G401 (cell line): ENCODE measurements at regions not wholly inside any gene's neighbourhood (a gene's known extent, or its start where the extent isn't known, plus 50 kb on each side); places are given as distances from the start of the nearest gene placed in this dataset.

ENCODE experiments used
- DNase-seq: peaks from one replicate; pipeline ENCODE4 v3.0.0-alpha.2; 2015; ENCODE audit warnings: low spot score
- in situ Hi-C: cut with HindIII; loops from 2 replicates; pipeline ENCODE4 v1.10.0; 2016; ENCODE audit warnings: low sequenced_read_pairs, mixed read lengths

DNA sequence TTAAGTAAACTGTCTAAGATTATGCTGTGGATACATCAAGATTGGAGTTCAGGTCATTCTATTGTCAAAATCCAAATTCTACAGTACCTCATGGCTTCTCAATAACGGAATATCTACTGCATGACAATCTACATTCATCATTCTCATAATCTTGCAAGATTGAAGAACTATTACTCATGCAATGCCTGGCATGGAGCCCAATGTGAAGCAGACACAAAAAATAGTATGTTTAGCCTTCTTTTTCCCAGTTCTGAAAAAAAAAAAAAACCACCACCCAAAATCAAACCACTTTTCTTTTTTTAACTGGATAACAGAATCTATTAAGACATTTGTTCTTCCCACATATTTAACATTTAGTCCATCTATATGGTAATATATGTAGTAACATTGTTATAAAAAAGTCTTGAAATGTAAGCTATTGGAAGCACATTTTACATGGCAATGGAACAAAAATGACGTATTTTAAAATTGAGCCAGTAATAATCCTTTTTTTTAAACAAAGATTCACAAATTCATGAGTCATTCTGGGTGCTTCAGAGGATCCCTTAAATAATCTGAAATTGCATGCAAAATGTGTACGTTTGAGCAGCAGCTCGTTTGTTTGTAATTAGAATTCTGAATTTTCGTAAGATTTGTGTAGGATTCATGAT lies 232.2 kb upstream of the FMR1 start:
- no peak for DNase-seq

DNA sequence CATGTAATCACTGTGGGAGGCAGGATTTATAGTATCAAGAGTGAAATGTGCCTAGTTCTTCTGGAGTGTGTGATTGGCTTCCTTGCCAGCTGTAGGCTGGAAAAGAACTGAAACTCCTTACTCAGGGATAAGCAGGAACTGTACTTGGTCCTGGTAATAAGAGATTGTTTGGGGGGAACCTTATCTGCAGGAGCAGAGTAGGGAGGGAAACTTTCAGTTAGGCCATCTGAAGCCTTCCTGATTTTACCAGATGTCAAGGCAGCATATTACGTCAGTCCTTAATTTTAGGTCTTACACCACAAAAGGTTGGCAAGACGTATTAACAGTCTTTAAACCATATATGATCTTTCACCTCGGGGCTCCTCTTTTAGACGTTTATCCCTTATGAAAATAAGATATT lies 231.5 kb upstream of the FMR1 start:
- DNase-seq: no peak
- in situ Hi-C loops: no loop called here

More for the DNA sequence above, 232.2 kb upstream of the FMR1 start:
- in situ Hi-C loops: no loop called here

DNA sequence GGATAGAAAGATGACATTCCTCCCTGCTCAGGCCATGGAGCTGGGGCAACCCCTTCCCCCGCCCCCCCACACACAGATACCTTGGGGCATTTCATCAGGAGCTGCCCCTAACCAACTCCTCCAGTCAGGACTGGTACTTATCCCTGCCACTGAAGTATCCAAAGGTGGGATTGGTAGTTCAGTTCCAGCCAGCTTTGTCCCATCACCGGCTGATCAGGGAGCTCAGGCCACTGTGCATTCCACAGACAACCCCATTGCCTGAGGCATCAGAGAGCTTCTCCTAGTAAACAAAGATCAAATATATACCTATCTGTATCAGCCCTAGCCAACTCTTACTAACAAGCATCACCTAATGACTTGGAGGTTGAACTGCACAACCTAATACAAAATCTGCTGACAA lies 218.2 kb upstream of the FMR1 start:
- in situ Hi-C loops: no loop called here
- DNase-seq: no peak

DNA sequence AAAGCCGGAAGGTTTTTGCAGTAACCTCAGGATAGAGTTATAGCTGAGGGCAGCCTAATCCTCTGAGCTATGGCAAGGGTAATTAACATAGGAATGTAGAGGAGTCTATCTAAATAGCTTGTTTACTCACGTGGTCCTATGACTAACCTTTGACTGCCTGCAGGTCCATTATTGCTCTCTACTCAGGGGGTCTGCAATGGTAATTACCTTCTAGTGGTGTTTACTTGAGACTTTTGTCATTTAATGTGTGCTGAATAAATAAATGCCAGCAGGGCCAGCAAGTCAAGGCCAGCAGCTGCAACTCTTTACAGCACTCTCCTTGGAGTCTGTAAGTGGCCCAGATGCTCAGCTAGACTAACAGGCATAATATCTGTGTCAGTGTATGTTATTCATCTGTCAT lies 212.7 kb upstream of the FMR1 start:
- in situ Hi-C loops: no loop called here

DNA sequence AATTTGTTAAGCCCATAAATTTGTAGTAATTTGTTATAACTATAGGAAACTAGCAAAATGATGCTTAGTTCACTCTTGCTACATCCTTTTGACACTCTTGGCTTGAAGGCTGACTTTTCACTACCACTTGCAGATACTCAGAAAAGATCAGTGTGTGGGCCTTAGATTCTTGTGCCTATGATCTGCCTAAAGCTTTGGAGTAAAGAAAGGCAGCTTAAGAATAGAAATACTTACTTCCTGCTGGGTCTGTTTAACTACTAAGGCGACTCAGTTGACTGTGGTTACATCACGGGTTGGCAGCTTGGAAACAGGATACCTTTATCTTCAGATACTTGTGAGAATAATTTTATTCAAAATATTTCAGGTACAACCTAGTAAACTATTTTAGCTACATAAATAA lies 201.4 kb upstream of the FMR1 start:
- DNase-seq: no peak
- in situ Hi-C loops: no loop called here

More for the DNA sequence above, 212.7 kb upstream of the FMR1 start:
- no peak for DNase-seq

DNA sequence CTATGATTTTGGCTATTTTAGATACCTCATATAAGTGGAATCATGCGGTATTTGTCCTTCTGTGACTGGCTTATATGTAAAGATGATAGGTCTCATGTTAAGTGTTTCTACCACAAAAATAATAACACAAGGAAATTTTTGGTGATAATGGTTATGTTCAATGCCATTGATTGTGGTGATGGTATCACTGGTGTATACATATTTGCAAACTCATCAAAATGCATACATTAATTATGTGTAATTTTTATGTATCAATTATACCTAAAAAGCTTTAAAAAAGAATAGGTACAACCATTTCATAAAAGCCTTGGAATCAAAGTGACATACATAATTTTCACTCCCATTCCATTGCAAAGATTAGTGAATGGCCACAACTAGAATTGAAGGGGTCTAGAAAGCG lies 178.3 kb upstream of the FMR1 start:
- DNase-seq: no peak
- in situ Hi-C loops: no loop called here

DNA sequence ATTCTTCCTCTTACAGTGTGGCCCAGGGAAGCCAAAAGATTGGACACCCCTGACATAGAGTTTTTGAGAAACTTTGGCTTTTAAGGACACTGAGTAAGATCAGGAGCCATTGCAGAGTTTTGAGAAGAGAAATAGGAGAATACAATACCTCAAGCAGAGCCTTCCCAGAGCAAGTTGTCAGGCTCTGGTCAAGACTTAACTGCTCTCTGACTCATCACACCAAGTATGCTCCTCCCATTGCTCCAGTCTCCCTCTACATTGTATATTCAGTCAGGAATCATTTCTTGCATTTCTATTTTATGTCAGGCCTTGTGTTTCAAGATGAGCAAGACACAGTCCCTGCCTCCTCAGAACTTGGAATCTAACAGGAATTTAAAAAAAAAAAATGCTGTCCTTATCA lies 176.4 kb upstream of the FMR1 start:
- no peak for DNase-seq
- in situ Hi-C loops: no loop called here

DNA sequence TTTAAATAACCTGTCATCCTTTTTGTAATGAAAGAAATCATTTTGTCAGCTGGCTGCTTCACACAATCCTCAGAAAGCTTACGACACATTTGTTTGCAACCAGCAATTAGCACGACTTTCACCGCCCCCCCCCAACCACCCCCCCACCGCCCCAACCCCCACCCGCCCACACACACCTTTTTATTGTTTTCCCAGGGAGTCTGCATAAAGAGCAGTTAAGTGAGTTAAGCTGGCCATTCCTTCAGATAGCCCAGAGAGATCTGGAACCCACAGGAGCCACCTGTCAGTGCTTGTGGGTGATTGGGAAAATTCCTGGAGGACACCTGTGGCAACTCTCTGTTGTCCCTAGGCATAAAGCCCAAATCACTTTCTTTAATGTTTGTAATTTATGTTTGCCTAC lies 175.7 kb upstream of the FMR1 start:
- no peak for DNase-seq
- in situ Hi-C loops: no loop called here

DNA sequence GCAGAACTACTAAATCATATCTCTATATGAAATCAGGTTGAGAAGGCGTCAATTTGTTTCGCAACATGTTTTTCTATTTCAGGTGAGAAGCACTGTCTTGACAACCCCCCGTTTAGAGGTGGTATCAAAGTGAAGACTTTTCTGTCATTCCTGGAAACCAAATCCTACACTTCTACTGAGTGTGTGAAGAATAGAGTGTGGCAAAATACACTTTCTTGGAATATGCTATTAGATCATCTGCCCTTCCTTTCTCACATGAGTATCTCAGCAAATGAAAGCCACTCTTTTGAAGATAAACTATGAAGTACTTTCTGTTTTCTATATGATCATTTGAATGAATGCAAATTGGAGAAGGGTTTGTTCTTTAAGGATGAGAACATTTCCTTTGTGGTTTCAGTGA lies 174.0 kb upstream of the FMR1 start:
- DNase-seq: no peak
- in situ Hi-C loops: no loop called here

DNA sequence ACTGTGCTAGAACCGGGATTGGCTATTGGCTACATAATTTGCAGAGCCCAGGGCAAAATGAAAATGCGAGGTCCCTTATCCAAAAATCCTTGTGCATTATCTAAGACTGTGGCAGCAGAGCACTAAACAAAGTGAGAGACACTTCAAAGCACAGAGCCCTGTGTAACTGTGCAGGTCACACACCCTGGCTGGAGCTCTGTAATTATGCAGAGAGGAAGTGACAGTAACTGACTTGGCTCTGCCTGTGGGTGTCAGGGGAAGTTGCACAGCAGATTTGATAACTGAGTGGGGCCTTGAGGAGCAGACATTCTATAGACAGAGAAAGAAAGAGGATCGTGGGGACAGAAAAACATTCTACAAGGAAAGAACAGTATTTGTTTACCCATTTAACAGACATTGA lies 173.5 kb upstream of the FMR1 start:
- in situ Hi-C loops: no loop called here
- DNase-seq: no peak

DNA sequence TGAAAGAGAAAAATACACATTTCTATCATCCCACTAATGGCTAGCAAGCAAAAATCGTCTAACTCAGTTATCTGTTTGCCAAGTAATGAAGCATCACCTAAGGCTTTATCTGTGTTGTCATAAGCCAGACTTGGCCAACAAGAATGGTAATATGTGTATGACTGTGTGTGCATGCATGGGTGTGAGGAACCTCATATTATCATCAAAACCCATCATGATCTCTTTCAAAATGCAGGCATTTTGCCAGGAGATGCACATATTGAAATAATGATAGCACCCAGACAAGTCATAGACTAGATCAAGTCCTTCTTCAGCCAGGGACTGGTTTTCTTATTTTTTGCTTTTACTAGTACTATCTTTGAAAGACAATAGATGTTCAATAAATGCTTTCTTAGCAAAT lies 172.5 kb upstream of the FMR1 start:
- DNase-seq: no peak
- in situ Hi-C loops: no loop called here

DNA sequence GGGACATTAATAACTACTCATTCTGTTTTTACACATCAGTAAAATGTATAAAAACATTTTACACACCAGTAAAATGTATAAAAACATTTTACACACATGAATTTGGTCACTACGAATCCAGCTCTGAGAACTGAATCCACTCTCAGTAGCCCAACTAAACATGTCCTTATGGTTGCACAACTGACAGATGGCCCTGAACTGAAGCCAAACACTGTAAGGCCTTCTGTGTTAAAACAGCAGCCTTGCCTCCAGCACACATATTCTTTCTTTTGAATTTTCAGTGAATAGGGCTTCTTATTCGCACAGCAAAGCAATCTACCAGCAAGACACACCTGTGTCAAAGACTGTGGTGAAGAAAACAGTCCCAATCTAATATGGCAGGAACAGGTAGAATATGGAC lies 169.9 kb upstream of the FMR1 start:
- in situ Hi-C loops: no loop called here
- DNase-seq: peak; percentile 84

DNA sequence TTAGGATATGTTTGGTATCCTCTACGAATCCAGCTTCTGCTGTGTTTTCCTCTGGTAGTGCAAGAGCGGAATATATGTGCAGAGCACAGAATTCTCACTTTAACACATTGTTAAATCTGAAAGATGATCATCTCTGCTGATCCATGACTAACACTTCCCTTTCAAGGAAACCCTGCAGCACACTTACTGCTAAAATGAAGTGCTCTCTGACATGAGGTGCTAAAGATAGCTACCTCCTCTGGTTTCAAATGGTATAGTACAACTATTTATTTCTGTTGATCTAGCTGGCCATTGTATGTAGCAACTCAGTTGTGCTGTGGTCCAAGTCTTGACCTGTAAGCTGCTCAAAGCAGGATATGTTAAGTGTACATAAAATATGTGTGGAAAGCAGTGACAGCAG lies 162.4 kb upstream of the FMR1 start:
- in situ Hi-C loops: no loop called here

DNA sequence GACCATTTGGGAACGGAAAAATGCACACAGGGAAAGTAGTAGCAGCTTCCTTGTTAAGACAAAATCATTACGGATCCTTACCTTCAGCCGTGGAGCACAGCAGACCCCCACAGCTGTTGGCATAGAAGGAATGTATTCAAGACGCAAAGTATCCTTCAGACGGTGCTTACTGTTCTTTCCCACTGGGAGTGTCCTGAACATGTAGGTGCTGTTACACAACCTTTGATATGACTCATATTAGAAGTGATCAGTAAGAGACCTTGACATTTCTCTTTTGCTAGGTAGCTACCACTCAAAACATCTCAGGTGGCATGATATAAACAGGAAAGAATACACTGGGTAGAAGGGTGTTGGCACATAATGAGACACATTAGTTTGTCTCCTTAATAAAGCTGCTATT lies 154.0 kb upstream of the FMR1 start:
- in situ Hi-C loops: no loop called here

More for the DNA sequence above, 162.4 kb upstream of the FMR1 start:
- no peak for DNase-seq

DNA sequence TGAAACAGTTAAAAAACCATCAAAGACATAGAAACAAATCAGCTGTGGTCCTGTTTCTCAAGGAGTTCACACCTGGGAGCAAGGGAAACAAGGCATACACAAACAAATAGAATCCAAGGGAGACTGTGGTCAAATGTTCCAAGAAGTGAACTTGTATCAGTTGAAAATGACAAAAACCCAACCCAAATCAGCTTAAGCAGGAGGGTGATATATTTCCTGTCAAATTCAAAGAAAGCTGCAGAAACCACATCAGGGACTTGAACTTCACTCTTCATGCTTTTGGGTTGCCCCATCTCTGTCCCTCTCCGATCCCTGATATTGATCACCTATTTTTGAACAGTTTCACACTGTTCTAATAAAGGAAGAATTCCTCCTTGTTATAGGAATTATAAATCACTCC lies 148.6 kb upstream of the FMR1 start:
- DNase-seq: no peak
- in situ Hi-C loops: no loop called here

More for the DNA sequence above, 154.0 kb upstream of the FMR1 start:
- no peak for DNase-seq

DNA sequence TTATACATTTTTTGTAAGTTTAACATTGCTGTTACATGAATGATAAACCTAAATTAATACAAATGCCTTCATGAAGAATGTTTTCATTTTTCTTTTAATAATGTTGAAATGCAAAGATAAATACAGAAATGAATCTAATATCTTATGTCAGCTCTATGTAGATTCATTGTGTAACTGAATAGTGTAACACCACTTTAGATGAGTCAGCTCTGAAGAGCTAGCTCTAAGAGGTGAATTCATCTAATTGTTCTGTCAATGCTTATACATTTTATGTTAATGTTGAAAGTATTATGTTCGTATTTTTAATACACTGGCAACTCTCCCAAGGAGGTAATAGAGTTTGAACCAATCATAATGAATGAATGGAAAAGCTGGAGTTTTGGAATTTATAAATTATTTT lies 146.9 kb upstream of the FMR1 start:
- in situ Hi-C loops: no loop called here
- no peak for DNase-seq

DNA sequence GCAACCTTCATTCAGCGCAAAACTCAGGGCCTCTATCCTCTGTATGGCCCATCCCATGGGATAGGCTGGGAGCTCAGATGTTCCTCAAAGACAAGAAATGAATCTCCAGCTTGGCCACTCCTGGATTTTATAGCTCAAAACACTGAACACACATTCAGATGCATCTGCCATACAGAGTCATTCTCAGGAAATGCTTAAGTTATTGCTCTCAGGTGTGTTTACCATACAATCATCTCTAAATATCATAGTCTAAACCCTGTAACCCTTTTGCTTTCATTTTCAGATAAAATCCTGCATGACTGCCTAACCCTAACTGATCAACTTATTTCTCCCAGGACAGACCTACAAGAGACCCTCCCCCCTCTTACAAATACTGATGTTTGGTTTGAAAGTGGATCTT lies 140.9 kb upstream of the FMR1 start:
- in situ Hi-C loops: no loop called here
- no peak for DNase-seq

DNA sequence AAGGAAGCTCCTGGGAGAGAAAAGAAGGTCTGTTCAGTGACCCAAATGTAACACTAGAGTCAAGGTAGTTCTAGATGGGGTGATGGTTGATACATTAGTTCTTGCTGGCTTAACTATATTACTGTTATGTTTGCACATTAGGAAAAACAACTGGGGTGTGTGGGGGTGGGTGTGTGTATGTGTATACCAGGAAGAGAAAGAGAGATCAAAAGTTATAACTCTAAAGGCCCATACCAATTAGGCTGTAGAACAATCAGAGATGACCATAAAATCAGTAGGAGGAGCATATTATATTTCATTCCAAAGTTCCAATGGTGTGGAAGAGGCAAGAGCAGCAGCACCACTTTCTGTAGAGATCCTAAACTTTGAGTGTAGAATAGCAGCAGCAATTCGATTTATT lies 134.7 kb upstream of the FMR1 start:
- DNase-seq: no peak
- in situ Hi-C loops: no loop called here

DNA sequence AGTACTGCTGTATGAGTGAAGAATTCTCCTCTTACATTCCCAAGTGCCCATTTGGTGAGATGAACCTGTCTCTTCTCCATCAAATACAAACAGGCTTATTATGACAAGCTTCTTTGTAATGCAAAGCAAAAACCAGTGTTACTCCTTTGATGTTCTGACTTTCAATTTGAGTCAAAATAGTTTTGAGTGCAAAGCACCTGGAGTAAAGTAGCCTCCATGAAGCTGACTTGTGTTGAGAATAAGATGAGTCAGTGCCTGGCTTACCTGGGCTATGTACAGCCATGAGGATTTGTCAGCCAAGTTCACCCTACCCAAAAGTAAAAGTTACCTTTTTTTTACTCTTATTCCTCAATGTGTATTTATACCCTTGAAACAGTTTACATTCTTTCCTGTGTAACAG lies 132.5 kb upstream of the FMR1 start:
- in situ Hi-C loops: no loop called here
- no peak for DNase-seq

DNA sequence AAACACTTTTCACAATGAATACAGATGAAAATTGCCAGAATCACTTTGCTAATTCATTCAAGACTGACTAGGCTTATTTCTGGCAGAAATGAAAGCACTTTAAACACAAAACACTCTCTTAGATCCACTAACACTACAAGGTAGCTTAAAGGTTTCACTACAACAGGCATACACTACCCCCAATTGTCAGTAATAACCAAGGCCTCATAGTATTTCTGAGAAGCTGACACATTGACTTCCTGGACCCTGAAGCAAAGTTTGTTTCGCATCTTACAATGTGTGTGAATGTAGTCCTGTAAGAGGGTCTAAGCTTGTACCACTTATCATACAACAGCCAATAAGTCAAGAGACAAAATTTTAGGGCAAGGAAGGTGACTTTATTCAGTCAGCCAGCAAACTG lies 129.9 kb upstream of the FMR1 start:
- DNase-seq: no peak
- in situ Hi-C loops: no loop called here

DNA sequence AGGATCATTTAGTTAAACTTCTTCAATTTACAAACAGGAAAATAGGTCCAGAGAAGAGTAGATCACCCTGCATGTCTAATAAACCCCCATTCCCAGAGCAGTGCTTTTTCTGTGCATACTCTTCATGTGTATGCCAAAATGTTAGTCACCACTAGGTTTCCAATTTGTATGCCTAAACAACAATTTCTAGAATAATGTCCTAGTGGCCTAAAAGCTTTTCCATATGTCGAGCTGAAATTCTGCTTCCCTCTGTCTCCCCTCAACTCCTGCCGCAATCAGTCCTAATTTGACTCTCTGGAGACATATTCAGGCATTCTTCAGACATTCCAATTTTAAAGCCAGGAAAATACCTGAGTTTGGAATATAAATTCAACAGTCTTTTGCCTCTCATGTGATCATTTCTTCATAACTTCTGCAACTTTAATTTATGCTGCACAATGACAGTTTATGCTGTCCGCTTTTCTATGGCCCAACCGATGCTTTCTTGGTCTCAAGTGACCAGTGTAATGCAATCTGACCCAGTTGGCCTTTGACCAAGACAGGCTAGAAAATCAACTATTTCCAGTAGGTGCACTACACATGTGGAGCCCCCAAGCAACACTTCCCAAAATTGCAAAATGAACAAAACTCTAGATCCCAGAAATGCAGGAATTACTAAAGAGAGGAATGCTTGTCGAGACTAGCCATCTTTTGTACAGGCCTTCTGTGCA lies 122.9 kb upstream of the FMR1 start:
- in situ Hi-C loops: no loop called here
- DNase-seq: no peak
